ENCODE measurements at regions not wholly inside any gene's neighbourhood (a gene's known extent, or its start where the extent isn't known, plus 50 kb on each side); places are given as distances from the start of the nearest gene placed in this dataset.

GRCh38 chr6:19311786-19312185 is 525.4 kb upstream of the ID4 start:
- TF ChIP-seq CTCF (IDR thresholded peaks at IDR 0.05; ENCODE audit: borderline replicate concordance, extremely low read depth, low read length, poor library complexity, severe bottlenecking): no peak
- TF ChIP-seq EZH2 (IDR thresholded peaks at IDR 0.05; ENCODE audit: borderline replicate concordance, low read depth, low read length, severe bottlenecking): no peak
